ENCODE measurements at regions not wholly inside any gene's neighbourhood (a gene's known extent, or its start where the extent isn't known, plus 50 kb on each side); places are given as distances from the start of the nearest gene placed in this dataset.

- TF ChIP-seq IRX3 (CRISPR knock-in tag; IDR thresholded peaks at IDR 0.05; ENCODE audit: borderline replicate concordance, low read depth) (no peak), FOSL1 (CRISPR knock-in tag; IDR thresholded peaks at IDR 0.05; ENCODE audit: borderline replicate concordance) (peak; percentile 97), SYNCRIP (IDR thresholded peaks at IDR 0.05; ENCODE audit: insufficient read depth, low read depth, low read length) (no peak), ZGPAT (CRISPR knock-in tag; IDR thresholded peaks at IDR 0.05) (peak; percentile 66), ZUFSP (CRISPR knock-in tag; IDR thresholded peaks at IDR 0.05; ENCODE audit: borderline replicate concordance) (no peak), SKIL (CRISPR knock-in tag; IDR thresholded peaks at IDR 0.05; ENCODE audit: borderline replicate concordance) (no peak), KDM5A (IDR thresholded peaks at IDR 0.05; ENCODE audit: borderline replicate concordance, low read length) (no peak), SMARCC2 (IDR thresholded peaks at IDR 0.05) (no peak), RBM22 (optimal IDR thresholded peaks at IDR 0.05; ENCODE audit: low read length) (peak; percentile 64), ZNF232 (CRISPR knock-in tag; IDR thresholded peaks at IDR 0.05; ENCODE audit: borderline replicate concordance) (no peak), GZF1 (CRISPR knock-in tag; IDR thresholded peaks at IDR 0.05) (no peak), ZNF687 (CRISPR knock-in tag; IDR thresholded peaks at IDR 0.05) (peak; percentile 84), ZNF574 (CRISPR knock-in tag; IDR thresholded peaks at IDR 0.05) (peak; percentile 57), ZNF558 (CRISPR knock-in tag; IDR thresholded peaks at IDR 0.05; ENCODE audit: borderline replicate concordance) (no peak), RXRB (CRISPR knock-in tag; IDR thresholded peaks at IDR 0.05; ENCODE audit: borderline replicate concordance) (peak; percentile 84), CBFB (CRISPR knock-in tag; IDR thresholded peaks at IDR 0.05) (no peak)
Observed at GRCh38 chr15:58331913-58332675, 99.7 kb upstream of the LIPC start (continued).
